ENCODE measurements at regions not wholly inside any gene's neighbourhood (a gene's known extent, or its start where the extent isn't known, plus 50 kb on each side); places are given as distances from the start of the nearest gene placed in this dataset.

DNA sequence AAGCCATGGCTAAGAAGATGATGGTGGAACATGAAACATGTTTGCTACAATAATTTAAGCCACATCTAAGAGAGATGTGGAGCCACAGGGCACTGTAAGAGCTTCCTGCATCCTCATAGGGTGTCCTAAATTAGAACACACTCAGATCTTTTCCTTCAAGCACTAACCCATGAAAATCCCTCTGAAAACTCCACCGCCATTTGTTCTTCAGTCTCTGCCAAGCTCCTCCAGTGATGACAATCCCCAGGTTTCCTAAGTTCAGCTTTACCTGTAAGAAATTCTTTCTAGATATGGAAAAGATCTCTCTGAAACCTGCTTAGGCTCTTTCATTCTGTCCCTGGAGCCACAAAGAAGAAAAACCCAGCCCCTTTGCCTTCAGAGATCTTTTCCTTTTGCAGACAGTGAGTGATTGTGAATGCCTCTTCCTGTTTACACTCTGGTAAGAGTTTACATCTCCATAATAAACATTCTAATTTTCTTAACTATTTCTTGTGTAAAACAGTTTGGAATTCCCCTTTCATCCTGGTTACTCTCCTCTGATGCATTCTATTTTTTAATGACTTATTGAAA is 907.2 kb downstream of the VRK1 start:
- no peak for DNase-seq

DNA sequence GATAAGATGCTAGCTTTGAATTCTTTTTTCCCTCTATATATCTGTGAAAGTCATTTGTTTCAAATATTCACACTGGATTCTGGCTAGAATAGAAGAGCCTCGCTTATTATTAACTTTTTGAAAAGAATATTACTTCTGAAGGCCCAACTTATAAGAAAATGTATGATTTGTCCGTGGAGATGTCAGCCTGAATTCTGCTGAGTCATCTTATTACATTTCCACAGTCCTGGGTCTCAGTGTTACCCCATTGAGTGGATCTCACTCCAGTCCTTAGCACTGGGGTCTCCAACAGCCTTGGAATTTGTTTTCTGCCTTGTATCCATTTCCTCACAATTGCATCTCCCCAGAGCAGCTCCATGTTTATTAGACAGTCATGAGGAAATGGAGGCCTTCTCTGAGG is 907.9 kb downstream of the VRK1 start:
- DNase-seq: no peak

DNA sequence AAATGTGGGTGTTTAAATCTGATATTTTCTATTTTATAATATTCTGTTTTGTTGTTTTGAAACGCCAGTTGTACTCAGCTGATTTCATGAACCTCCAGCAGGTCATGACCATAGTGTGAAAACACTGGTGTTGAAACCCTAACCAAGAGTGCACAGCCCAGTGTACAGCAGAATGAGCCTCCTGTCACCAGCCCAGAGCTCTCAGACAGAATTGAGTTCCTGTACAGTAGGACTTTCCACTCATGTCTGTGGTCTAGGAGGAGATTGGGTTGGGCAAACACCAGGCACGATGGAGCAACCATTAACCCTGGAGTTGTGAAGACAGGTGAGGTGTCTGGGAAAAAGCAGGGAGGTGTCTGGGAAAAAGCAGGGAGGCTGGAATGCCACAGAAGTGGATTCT is 908.8 kb downstream of the VRK1 start:
- no peak for DNase-seq

DNA sequence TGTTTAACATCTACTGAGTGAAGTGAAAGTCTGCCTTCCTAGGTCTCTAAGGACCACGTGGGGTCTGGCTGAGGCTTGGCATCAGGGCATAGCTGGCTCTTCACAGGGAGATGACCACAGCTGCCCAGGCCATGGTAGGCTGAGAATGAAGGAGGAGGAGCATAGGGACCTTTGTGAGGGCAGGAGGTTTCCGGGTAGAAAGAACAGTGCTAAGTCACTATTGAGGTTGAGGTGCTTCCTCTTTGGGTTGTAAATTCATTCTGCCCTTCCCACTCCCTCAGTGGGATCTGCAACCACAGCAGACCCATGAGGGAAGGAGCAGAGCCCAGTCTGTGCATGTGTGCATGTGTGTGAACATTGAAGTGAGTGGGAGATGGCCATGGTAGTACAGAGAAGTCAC is 909.6 kb downstream of the VRK1 start:
- DNase-seq: no peak

DNA sequence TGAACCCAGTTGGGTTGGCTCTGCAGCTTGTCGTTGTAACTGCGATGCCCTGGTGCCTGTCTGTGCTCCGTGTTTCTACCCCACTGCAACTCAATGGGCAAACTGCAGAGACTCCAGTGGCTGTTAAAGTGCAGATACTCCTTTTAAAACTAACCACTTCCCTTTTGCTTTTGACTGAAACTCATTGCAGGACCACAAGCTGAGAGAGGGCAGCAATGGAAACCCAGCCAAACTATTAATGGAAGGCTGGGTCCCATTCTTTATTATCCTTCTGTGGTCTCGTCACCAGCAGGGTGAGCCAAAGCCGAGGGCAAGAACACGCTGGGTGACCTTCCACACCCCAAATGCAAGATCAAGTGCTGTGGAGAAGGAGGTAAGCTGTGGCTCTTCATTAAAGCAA is 910.4 kb downstream of the VRK1 start:
- peak; percentile 28 for DNase-seq

DNA sequence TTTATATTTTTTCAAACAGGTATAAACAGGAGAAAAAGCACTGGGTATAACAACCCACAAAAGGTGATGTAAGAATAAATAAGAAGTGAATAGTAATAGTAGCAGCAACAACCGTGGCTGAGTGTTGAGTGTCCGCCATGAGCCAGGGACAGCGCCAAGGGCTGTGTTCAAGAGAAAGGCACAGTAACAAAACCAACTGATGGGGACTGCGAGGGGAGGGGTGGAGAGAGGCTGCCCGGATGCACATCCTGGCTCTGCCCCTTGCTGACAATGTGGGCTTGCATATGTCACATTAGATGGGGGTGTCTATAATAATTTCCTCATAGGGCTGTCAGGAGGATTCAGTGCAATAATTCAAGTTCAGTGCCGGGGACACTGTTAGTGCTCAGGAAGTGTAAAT is 912.4 kb downstream of the VRK1 start:
- DNase-seq: no peak

DNA sequence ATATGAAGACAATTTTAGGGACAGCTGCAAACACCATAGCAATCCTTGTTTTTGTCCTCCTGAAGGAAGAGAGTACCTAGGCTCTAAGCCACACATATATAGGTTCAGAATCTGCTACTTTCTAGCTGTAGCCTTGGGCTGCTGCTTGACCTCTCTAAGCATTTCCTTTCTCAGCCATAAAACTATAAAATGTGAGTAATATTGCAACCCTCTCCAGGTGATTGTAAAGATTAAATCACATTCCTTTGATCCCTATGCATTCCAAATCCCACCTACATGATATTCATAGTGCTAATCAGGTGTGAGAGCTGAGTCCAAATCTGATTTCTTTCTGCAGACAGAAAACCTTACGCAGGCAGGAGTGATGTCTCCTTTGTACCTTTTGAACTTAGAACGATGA is 913.5 kb downstream of the VRK1 start:
- no peak for DNase-seq

DNA sequence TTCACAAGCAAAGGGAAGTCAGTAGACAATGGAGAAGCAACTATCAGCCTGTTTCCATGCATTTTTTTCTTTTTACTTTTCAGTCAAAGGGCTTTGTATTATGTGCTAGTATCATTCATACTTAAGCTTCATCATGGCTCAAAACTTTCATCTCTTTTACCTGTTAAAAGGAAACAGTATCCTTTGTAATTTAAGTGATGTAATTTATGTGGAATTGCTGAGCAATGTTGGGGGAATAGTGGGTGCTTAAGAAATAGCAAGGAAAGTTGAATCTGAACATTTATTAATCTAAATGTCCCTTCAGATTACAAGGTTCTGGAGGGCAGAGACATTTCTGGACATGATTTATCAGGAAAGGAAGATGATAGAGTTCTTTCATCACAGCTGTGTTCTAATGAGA is 915.3 kb downstream of the VRK1 start:
- DNase-seq: no peak

DNA sequence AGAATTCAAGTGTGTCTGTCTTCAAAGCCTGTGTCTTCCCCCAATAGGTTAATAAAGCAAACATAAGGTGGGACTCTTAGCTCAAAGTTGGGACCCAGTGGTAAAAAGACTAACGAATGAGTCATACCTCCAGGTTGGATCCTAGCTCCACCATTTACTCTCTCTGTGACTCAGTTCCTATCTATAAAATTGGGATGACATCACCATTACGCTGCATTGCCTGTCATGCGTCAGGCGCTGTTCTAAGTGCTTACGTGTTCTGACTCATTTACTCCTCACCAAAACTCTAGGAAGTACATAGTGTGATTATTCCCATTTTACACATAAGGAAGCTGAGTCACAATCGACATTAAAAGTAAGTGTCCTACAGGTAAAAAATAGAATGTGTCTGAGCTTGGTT is 915.8 kb downstream of the VRK1 start:
- peak; percentile 39 for DNase-seq

DNA sequence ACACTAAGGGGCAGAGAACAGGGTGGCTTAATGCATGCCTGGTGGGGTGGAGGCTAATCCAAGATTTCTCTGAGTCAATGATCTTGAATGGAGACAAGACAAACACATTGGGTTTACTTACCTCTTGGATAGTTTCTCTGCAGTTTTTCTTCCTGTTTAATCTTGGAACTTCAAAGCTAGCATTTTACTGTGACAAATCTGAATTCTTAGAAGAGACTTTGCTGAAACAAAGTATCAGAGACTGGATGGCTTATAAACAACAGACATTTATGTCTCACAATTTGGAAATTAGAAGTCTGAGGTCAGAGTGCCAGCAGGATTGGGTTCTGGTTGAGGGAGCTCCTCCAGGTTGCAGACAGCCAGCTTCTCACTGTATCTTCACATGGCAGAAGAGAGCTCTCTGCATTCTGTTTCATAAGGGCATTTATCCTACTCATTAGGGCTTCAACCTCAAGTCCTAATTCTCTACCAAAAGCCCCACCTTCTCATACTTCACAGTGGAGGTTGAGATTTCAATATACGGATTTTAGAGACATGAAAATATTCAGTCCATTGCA is 921.8 kb downstream of the VRK1 start:
- no peak for DNase-seq

DNA sequence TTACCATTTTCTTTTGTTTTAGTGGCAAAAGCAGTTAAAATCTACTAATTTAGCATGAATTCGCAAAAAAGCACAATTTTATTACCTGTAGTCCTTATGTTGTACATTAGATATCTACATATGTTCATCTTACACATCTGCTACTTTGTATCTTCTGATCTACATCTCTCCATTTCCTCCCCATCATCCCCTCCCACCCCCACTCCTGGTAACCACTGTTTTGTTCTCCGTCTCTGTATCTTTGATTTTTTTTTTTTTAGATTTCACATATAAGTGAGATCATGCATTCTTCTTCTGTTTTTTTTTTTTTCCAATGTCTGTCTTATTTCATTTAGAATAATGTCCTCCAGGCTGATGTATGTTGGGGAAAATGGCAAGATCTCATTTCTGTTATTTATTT is 922.7 kb downstream of the VRK1 start:
- DNase-seq: no peak

DNA sequence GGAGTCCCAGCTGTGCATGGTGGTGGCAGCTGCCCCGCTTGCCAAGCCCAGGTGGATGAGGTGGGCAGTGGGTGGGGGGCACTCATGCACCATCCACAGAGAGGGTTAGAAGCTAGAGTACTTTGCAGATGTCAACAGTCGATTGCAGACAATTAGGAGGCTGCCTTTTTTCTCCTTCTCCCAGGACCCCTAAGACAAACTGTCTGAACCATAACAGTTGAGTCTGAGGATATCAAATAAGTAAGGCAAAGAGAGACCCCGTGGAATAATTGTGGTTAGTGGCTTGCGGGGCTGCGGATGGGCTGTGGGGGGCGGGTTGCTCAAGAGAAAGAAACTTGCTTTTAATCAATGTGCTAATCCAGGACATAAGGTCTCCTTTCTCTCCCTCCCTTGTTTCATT is 926.2 kb downstream of the VRK1 start:
- DNase-seq: no peak

DNA sequence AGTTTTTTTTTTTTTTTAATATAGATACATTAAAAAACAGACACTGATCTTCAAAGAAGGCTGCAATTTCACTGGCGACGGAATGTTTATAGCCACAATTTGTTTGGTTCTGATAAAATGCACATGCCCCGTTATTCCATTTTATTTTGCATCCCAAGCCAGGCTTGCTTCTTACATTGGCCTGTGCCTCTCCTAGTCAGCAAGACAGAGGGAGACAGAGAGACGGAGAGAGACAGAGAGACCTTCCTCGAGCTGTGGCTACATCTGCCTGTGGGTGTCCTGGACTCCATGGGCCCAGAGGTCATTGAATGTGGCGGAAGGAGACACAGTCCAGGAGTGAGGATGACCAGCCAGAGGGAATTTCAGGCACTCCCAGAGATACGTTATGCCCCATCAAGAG is 926.6 kb downstream of the VRK1 start:
- no peak for DNase-seq

DNA sequence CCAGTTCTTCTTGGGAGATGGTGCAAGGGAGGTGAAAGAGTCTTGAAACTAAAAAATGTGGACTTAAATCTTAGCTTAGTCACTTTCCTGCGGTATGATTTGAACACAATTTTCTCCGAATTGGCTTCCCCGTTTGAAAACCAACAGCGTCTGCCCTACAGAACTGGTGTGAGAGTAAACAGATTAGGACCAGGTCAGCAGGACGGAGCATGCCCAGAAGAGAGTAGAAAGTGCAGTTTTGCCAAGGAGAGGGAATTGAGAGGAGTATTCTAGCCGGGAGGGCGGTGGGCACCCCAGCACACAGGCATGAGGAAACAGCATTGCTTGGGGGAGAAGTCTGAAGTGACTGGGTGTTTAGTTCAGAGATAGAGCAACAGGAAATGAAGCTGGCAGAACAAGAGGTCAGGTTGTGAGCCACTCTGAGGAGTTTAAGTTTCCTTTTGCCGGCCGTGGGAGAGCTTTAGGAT is 927.1 kb downstream of the VRK1 start:
- DNase-seq: peak; percentile 45

DNA sequence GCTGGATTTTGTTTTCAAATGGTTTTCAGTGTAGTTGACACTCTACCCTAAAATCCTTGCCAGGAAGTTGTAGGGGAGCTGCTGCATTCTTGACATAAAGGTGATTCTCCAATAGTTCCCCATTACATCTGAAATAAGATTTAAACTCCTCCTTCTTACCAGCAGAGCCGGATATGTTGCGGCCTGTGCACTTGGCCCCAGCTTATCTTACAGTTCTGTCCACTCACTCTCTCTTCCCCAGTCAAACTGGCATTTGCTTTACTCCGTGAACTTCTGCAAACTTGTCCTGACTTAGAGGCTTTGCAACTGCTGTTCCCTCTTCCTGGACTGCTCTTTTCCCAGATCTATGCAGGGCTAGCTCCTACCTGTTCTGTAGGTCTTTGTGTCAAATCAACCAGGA is 929.5 kb downstream of the VRK1 start:
- no peak for DNase-seq

DNA sequence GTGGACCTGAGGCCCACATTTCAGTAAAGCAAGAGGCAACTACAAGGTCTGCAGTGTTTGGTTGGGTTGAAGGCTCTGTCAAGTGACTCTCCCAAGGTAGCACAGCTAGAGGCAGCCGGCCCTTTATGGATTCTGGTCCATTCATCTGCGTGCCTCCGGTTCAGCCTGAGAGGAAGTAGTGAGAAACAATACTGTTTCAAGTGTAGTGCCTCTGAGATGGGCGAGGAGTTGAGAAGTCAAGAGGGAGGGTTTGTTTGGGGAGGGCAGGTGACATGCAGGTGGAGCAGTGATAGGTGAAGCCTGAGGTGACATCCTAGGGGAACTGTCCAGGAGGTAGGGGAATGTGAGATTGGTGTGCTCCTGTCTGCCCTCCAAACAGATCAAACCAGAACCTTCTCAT is 933.5 kb downstream of the VRK1 start:
- no peak for DNase-seq

DNA sequence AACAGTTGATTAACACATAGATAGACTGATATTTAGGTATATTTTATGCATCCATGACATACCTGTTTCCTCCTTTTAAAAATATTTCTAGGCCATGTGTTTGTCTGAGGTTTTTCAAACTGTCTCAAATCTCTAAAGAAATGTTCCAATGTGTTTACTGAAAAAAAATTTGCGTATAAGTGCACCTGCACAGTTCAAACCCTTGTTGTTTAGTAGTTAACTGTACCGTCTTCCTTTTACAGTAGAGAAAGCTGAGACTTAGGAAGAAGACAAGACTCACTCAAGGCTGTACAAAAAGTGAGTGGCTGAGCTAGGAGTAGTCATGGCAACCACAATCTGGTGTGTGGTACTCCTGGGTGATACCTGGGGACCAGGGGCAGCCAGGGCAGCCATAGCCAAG is 934.6 kb downstream of the VRK1 start:
- no peak for DNase-seq

DNA sequence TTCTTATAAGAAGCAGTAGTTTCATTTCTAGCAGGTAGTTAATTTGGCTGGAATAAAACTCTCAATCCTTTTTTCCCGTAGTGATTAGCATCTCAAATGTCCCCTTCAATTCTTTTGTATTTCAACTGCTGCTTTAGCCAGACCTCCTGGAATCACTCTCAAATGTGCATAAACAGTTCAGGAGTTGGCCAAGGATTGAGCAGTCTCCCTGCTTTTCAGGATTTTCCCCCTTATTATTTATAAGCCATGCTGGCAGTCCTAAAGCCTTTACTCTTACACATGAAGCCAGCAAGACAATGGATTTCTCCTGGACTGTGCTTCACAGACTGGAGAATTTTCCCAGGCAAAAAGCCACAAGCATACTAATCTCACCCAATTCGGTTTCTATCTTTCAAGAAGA is 950.1 kb downstream of the VRK1 start:
- no peak for DNase-seq

DNA sequence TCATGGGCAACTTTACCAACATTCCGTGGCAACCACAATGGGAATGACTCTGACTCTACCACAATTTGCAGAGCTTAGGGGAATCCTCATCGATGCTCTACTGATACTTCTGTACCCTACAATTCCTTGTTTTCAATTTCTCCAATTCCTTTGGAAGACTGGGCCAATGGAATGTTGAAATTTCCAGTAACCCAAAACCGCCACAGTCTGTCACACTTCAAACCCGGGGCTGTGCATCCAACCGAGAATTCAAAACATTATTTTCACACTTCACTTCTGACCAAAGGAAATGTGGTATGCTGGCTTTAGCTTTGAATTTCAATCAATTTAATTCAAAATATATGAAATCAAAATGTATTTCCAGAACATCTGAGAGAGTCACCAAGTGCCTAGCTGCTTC is 951.4 kb downstream of the VRK1 start:
- DNase-seq: no peak

DNA sequence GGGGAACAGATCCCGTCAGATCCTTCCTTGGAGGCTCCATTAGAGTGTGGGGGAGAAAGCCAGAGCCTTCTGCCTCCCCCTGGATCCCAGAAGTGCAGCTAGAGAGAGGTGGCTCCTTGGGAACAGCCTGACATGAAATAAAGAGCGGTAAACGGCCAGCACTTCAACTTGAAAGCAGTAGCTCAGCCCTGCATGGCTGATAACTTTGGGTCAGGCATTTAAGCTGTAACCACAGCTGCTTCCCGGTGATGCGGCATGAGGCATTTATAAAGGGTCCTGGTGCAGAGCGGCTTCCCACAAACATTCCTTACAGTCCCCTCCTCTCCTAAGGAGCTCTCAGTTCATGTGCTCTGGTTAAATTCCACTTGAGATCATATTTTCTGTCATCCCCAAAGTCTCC is 960.3 kb downstream of the VRK1 start:
- no peak for DNase-seq

DNA sequence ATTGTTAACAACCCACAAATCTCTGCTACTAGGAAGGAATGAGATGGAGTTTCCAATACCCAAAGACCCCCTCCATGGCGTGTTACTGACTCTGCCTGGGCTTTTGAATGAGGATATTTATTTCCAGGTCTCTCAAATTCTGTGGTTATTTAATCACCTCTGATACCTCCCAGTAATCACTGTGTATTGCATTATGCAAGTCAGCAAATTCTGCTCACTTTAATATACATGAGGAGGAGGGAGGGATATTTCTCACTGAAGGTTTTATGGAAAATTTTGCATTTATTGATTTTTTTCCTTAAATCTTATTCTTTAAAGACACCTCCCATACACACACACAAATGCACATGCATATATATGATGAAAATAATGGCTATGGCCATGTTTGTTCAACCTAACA is 962.9 kb downstream of the VRK1 start:
- DNase-seq: no peak

DNA sequence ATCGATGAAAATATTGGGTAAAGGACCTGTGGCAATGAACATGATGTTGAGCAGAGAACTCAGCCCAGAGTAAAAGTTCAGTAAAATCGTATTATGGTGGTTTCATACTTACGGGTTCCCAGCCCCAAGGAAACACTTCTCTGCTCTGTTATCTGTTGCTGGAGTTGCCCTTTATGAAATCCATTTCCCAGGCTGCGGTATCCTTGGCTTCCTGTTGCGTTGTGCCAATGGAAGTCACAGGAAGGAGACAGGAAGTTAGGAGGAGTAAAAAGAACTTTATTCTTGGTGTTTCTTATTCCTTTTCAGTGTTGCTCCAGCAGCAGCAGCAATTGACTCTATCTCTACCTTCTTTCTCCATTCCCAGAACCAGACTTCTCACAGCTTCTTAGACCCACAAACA is 965.2 kb downstream of the VRK1 start:
- DNase-seq: no peak

DNA sequence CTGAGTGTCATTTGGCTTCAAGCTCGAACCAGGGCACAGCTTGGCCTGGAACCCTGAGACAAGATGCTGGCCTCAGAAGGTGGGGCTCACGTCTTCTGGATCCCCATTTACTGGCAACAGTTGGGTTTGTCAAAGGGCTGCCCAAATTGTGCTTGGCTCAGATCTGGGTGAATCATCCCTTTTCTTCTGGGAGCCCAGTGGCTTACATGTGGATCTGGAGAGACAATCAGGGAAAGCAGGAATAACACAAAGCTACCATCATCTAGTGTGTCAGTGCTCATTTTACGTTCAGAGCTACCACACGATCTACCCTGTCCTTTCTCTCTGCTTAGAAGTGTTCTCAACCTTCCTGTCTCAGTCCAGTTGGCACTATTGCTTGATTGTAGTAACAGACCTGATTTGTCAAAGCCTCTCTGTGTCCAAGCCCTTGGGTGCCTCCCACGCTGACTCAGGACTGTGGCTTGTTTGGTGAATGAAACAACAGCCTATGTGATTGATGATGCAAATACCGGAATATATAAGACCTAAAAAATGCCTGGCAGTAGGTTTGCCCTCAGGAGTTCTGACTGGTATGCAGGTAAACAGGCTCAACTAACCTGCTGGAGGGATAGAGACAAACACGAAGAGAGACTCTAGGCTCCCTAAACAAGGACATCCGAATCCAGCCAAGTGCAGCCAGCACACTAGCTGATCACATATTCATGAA is 974.3 kb downstream of the VRK1 start:
- no peak for DNase-seq

DNA sequence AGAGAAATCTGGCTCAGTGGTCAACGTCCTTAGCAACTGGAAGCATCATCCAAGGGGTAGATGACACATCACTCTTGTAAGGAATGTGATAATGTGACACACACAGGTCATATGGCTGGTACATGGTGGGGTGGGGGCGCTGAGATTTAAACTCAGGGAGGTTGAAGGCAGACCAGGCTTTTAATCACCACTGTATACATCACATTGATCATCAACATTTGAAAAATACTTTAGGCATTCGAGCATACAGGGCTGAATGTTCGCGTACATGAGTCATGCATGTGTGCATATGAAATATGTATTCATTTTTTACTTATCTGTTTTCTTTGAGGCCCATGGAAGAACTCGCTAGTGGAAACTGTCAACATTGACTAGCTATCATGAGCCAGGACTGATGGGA is 976.4 kb downstream of the VRK1 start:
- DNase-seq: no peak

Measured in activated CD4-positive, alpha-beta T cell treated with anti-CD3 and anti-CD28 coated beads for 48 hours (primary cell).